Mammary epithelial cell (primary cell): ENCODE measurements at regions not wholly inside any gene's neighbourhood (a gene's known extent, or its start where the extent isn't known, plus 50 kb on each side); places are given as distances from the start of the nearest gene placed in this dataset.

Experiments used
- EZH2 ChIP-seq: IDR thresholded peaks from 2 replicates; pipeline ENCODE4 v1.6.1; 2012; ENCODE audit warnings: low read length, inconsistent platforms, borderline replicate concordance
- TF ChIP-seq, protein P1 (sequence below), 2 donors: IDR thresholded peaks in 1 of 2; conservative IDR thresholded peaks in 1 of 2; 2 replicates each; pipeline ENCODE4 v1.5.1; 2011 to 2012; ENCODE audit warnings: inconsistent platforms in 2 of 2, low read length in 2 of 2, mild to moderate bottlenecking in 2 of 2, control low read depth in 1 of 2, low read depth in 1 of 2; ENCODE audit not compliant: insufficient read depth in 1 of 2; ENCODE audit errors: extremely low read depth in 1 of 2

DNA sequence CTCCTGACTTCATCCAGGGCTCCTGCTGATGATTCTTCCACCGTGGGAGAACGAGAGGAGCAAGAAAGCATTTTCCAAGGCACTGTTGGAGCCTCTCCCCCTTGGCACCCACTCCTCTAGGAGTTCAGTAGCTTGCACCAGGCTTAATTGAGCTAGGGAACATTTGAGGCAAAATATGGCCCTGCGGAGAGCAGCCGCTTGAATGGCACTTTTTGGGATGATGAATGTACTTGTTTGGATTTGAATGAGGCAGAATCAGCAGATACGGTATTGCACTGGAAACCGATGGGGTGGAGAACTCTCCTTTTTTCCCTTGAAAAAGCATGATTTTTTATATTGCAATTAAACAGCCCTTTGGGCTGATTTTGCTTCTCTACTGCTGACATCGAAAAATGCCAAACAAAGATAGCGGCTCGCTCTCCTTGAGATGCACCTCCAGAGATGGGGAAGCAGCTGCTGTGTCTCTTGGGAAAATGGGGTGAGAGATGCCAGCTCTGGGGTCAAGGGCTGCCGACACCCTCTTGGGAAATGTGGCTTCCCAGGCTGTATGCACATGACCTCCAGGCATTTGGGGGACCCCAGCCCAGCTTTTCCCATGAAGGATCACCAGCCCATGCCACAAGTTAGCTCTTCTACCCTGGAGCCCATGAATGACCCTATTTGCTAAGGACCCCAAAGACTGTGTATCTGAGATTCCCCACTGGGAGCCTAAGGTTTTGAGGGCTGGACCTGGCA lies 55.4 kb upstream of the LRP8 start:
- TF ChIP-seq, protein P1, sequence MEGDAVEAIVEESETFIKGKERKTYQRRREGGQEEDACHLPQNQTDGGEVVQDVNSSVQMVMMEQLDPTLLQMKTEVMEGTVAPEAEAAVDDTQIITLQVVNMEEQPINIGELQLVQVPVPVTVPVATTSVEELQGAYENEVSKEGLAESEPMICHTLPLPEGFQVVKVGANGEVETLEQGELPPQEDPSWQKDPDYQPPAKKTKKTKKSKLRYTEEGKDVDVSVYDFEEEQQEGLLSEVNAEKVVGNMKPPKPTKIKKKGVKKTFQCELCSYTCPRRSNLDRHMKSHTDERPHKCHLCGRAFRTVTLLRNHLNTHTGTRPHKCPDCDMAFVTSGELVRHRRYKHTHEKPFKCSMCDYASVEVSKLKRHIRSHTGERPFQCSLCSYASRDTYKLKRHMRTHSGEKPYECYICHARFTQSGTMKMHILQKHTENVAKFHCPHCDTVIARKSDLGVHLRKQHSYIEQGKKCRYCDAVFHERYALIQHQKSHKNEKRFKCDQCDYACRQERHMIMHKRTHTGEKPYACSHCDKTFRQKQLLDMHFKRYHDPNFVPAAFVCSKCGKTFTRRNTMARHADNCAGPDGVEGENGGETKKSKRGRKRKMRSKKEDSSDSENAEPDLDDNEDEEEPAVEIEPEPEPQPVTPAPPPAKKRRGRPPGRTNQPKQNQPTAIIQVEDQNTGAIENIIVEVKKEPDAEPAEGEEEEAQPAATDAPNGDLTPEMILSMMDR (conservative IDR thresholded peaks at IDR 0.05 in 1 of 2, IDR thresholded peaks at IDR 0.05 in 1 of 2; ENCODE audit: extremely low read depth in 1 of 2, insufficient read depth in 1 of 2, low read depth in 1 of 2, low read length in 2 of 2), result no peak
- no peak for TF ChIP-seq EZH2
